Caco-2 (cell line): ENCODE measurements at regions not wholly inside any gene's neighbourhood (a gene's known extent, or its start where the extent isn't known, plus 50 kb on each side); places are given as distances from the start of the nearest gene placed in this dataset.

ENCODE experiments used
- BruUV-seq: library from RNA; stranded (reverse); fragments of 400-500 nt; replicated peaks from 2 replicates; lab custom pipeline; 2021; lab: Mats Ljungman, UMichigan
- CTCF ChIA-PET: fragments of 300-600 bp; sonication (Branson Sonifier 250); formaldehyde crosslinking; loops from one replicate; lab custom pipeline; 2022; ENCODE audit warnings: antibody characterized with exemption; lab: Charles Lee
- POLR2A ChIA-PET: fragments of 300-600 bp; sonication (Branson Sonifier 250); formaldehyde crosslinking; loops from one replicate; lab custom pipeline; 2022; ENCODE audit warnings: antibody characterized with exemption; lab: Charles Lee
- DNase-seq, 2 experiments: peaks; one replicate each; pipeline versions ENCODE4 v3.0.0 to v3.0.0-alpha.2; 2020 to 2022
- H3K27me3 ChIP-seq: replicated peaks from 2 replicates; pipeline ENCODE4 v1.6.0; 2011; ENCODE audit warnings: low read length; ENCODE audit not compliant: control insufficient read depth, insufficient read depth
- H3K36me3 ChIP-seq: 2 replicates; pipeline ENCODE4 v1.5.1; 2011; ENCODE audit warnings: low read length; ENCODE audit not compliant: control insufficient read depth, insufficient read depth
- H3K4me1 ChIP-seq: fragments of 250-450 bp; sonication (Bioruptor Pico); 2 replicates; pipeline ENCODE4 v1.5.1; 2020; ENCODE audit warnings: mild to moderate bottlenecking
- H3K4me3 ChIP-seq: 2 replicates; pipeline ENCODE4 v1.5.1; 2011; ENCODE audit warnings: low read depth, mild to moderate bottlenecking, control low read depth, low read length
- H3K9me3 ChIP-seq: fragments of 250-450 bp; sonication (Bioruptor Pico); 2 replicates; pipeline ENCODE4 v1.5.1; 2020; ENCODE audit warnings: mild to moderate bottlenecking, moderate library complexity
- H3K27ac Mint-ChIP-seq: one replicate; pipeline ENCODE4 v1.8.0; 2022; ENCODE audit warnings: mixed read lengths; ENCODE audit not compliant: unreplicated experiment
- H3K27me3 Mint-ChIP-seq: one replicate; pipeline ENCODE4 v1.8.0; 2022; ENCODE audit warnings: mixed read lengths; ENCODE audit not compliant: insufficient read depth, unreplicated experiment
- H3K36me3 Mint-ChIP-seq: one replicate; pipeline ENCODE4 v1.8.0; 2022; ENCODE audit warnings: mild to moderate bottlenecking, mixed read lengths; ENCODE audit not compliant: insufficient read depth, unreplicated experiment
- H3K4me1 Mint-ChIP-seq: one replicate; pipeline ENCODE4 v1.8.0; 2022; ENCODE audit warnings: low read depth, mixed read lengths; ENCODE audit not compliant: unreplicated experiment
- H3K4me3 Mint-ChIP-seq: one replicate; pipeline ENCODE4 v1.8.0; 2022; ENCODE audit warnings: mild to moderate bottlenecking, moderate library complexity, mixed read lengths; ENCODE audit not compliant: unreplicated experiment
- H3K9me3 Mint-ChIP-seq: one replicate; pipeline ENCODE4 v1.8.0; 2022; ENCODE audit warnings: mixed read lengths; ENCODE audit not compliant: unreplicated experiment
- intact Hi-C: fragments of 100-400 bp; cut with micrococcal nuclease; formaldehyde crosslinking; loops from one replicate; pipeline ENCODE4 v1.10.0; 2022; ENCODE audit not compliant: unreplicated experiment
- TF ChIP-seq, protein P1 (sequence below), 2 experiments: fragments of 200-600 bp in 1 of 2; IDR thresholded peaks; 1 replicate in 1 of 2; 2 replicates in 1 of 2; pipeline versions ENCODE4 v1.5.1 to v1.8.0; 2011 to 2022; ENCODE audit warnings: antibody characterized with exemption in 1 of 2, control low read depth in 1 of 2, inconsistent platforms in 1 of 2, low read depth in 1 of 2, low read length in 1 of 2, mild to moderate bottlenecking in 1 of 2, moderate library complexity in 1 of 2; ENCODE audit not compliant: insufficient read depth in 1 of 2, severe bottlenecking in 1 of 2, unreplicated experiment in 1 of 2

DNA sequence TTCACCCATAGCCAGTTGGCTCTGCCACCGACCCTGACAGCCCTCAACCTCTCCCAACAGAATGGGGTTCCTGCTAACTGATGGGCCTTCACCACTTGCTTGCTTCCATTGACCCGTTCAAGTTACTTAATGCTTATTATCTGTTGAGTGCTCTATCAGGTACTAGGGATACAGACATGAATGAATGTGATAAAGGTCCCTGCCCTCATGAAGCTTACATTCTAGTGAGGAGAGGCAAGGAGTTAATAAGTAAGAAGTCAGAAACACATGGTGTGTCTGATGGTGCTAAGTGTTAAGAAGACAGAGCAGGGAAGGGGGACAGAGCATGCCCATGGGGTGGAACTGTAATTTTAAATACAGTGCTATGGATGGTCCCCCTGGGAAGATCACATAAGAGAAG, 107.5 kb upstream of the JUN start:
- TF ChIP-seq, protein P1, sequence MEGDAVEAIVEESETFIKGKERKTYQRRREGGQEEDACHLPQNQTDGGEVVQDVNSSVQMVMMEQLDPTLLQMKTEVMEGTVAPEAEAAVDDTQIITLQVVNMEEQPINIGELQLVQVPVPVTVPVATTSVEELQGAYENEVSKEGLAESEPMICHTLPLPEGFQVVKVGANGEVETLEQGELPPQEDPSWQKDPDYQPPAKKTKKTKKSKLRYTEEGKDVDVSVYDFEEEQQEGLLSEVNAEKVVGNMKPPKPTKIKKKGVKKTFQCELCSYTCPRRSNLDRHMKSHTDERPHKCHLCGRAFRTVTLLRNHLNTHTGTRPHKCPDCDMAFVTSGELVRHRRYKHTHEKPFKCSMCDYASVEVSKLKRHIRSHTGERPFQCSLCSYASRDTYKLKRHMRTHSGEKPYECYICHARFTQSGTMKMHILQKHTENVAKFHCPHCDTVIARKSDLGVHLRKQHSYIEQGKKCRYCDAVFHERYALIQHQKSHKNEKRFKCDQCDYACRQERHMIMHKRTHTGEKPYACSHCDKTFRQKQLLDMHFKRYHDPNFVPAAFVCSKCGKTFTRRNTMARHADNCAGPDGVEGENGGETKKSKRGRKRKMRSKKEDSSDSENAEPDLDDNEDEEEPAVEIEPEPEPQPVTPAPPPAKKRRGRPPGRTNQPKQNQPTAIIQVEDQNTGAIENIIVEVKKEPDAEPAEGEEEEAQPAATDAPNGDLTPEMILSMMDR (IDR thresholded peaks at IDR 0.05; ENCODE audit: insufficient read depth in 1 of 2, low read depth in 1 of 2, low read length in 1 of 2, severe bottlenecking in 1 of 2, unreplicated experiment in 1 of 2): no peak
- ChIA-PET CTCF (no interaction called here), POLR2A (no interaction called here)
- no TSS peak for BruUV-seq
- Histone ChIP-seq H3K36me3 (no peaks in the 10 kb centered on the region), H3K9me3 (no peaks in the 10 kb centered on the region), H3K4me3 (no peak overlapping the region), H3K27me3 (no peaks in the 10 kb centered on the region), H3K4me1 (peaks cover 15% of the 10 kb centered on the region)
- no peak overlapping the region for H3K27ac Mint-ChIP-seq
- no peaks in the 10 kb centered on the region for H3K36me3 Mint-ChIP-seq
- peaks cover 9% of the 10 kb centered on the region for H3K9me3 Mint-ChIP-seq
- intact Hi-C loops: no loop called here
- no peaks in the 10 kb centered on the region for H3K27me3 Mint-ChIP-seq
- no peak overlapping the region for H3K4me3 Mint-ChIP-seq
- no peak for DNase-seq
- H3K4me1 Mint-ChIP-seq: peaks cover 29% of the 10 kb centered on the region

DNA sequence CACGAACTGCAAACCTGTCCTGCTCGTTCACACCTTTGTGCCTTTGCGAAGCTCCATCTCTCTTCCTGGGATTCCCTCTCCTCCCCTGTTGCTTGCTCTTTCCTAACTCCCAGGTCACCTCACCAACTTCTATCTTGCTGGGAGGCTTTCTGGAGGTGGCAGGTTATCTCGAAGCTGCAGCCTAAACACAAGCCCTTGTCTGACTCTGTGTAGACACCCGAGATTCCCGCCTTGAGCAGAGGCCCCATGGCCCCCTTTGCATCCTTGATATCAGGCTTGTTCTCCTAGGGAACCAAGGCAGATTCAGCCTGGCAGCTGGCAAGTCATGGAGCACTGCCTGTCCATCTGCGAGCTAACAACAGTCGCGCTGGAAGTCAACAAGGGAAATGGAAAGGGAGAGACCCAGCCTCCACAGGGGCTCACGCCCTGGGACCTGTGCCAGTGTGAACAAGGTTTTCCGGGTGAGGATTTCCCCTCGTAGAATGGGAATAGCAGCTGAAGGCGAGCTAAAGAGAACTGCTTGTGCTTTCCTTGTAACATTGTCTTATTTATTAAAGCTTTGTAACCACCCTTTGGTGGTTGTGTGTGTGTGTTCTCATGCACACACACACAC, 109.5 kb upstream of the JUN start:
- H3K36me3 ChIP-seq: no peaks in the 10 kb centered on the region
- no peak overlapping the region for H3K4me3 ChIP-seq
- no peaks in the 10 kb centered on the region for H3K27me3 ChIP-seq
- no peaks in the 10 kb centered on the region for H3K9me3 ChIP-seq
- TF ChIP-seq, protein P1 (IDR thresholded peaks at IDR 0.05; ENCODE audit: insufficient read depth in 1 of 2, low read depth in 1 of 2, low read length in 1 of 2, severe bottlenecking in 1 of 2, unreplicated experiment in 1 of 2): no peak
- Mint-ChIP-seq H3K4me1 (peaks cover 20% of the 10 kb centered on the region), H3K27me3 (no peaks in the 10 kb centered on the region), H3K4me3 (no peak overlapping the region), H3K36me3 (no peaks in the 10 kb centered on the region), H3K9me3 (peaks cover 9% of the 10 kb centered on the region), H3K27ac (no peak overlapping the region)
- ChIA-PET CTCF (no interaction called here), POLR2A (no interaction called here)
- DNase-seq: no peak
- BruUV-seq: no TSS peak
- peaks cover 12% of the 10 kb centered on the region for H3K4me1 ChIP-seq
- intact Hi-C loops: no loop called here

DNA sequence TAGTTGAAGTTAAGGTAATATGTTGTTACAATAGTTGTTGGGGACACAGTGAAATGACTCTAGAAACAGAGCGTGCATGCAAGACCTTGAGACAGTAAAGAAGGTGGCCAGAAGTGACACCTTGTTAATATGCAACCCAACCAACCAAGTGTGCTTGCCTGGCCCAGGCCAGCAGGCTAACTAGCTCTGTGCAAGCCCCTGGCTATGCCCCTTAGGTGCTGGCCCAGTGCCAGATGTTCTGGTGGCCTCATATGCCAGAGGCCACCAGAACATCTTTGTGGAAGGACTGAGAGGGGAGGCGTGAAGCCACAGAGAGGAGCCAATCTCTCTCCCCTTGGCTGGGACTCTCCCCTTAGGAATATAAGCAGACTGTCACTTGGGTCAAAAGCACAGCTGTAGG, 111.2 kb upstream of the JUN start:
- Histone ChIP-seq H3K4me1 (peaks cover 29% of the 10 kb centered on the region), H3K27me3 (no peaks in the 10 kb centered on the region), H3K9me3 (no peaks in the 10 kb centered on the region), H3K4me3 (no peak overlapping the region), H3K36me3 (no peaks in the 10 kb centered on the region)
- no TSS peak for BruUV-seq
- TF ChIP-seq, protein P1 (IDR thresholded peaks at IDR 0.05; ENCODE audit: insufficient read depth in 1 of 2, low read depth in 1 of 2, low read length in 1 of 2, severe bottlenecking in 1 of 2, unreplicated experiment in 1 of 2): no peak
- intact Hi-C loops: no loop called here
- Mint-ChIP-seq H3K27me3 (no peaks in the 10 kb centered on the region), H3K27ac (peak overlapping the region; percentile 67), H3K4me3 (no peak overlapping the region), H3K4me1 (peaks cover 26% of the 10 kb centered on the region), H3K9me3 (peaks cover 9% of the 10 kb centered on the region), H3K36me3 (no peaks in the 10 kb centered on the region)
- ChIA-PET POLR2A (no interaction called here), CTCF (no interaction called here)
- no peak for DNase-seq
